Gastrocnemius medialis (tissue), 4 donors: ENCODE measurements at regions not wholly inside any gene's neighbourhood (a gene's known extent, or its start where the extent isn't known, plus 50 kb on each side); places are given as distances from the start of the nearest gene placed in this dataset.

Source experiments
- ATAC-seq, 2 donors: fragments of 150-250 bp; one replicate each; pipeline ENCODE4 v1.9.1; 2016
- DNase-seq, 2 donors: peaks; one replicate each; pipeline ENCODE4 v3.0.0-alpha.2; 2019
- H3K27ac ChIP-seq, 4 donors: fragments of 200-600 bp; sonication (generic); 1 replicate in 1 of 4; 2 replicates in 3 of 4; pipeline ENCODE4 v1.5.1; 2016 to 2018; ENCODE audit warnings: mild to moderate bottlenecking in 2 of 4, moderate library complexity in 1 of 4
- H3K27me3 ChIP-seq, 3 donors: fragments of 200-600 bp; sonication (generic) in 2 of 3; 1 replicate in 1 of 3; 2 replicates in 2 of 3; pipeline versions ENCODE4 v1.5.1 to v1.6.0; 2016 to 2019; ENCODE audit warnings: mild to moderate bottlenecking in 1 of 3, moderate library complexity in 1 of 3
- H3K36me3 ChIP-seq, 2 donors: fragments of 200-600 bp; sonication (generic) in 1 of 2; one replicate each; pipeline ENCODE4 v1.5.1; 2017 to 2018
- H3K4me1 ChIP-seq, 2 donors: fragments of 200-600 bp; sonication (generic) in 1 of 2; one replicate each; pipeline ENCODE4 v1.5.1; 2016 to 2017; ENCODE audit warnings: mild to moderate bottlenecking in 2 of 2
- H3K4me3 ChIP-seq, 4 donors: fragments of 200-600 bp; sonication (generic) in 3 of 4; 1 replicate in 1 of 4; 2 replicates in 3 of 4; pipeline ENCODE4 v1.5.1; 2016 to 2019; ENCODE audit warnings: mild to moderate bottlenecking in 2 of 4
- H3K9me3 ChIP-seq, 3 donors: fragments of 200-600 bp; sonication (generic) in 2 of 3; 1 replicate in 1 of 3; 2 replicates in 2 of 3; pipeline ENCODE4 v1.5.1; 2016 to 2019
- CTCF ChIP-seq, 5 experiments: fragments of 450-650 bp in 3 of 5; fragments of 200-600 bp in 2 of 5; sonication (generic) in 2 of 5; IDR thresholded peaks in 4 of 5; conservative IDR thresholded peaks in 1 of 5; 1 replicate in 4 of 5; 2 replicates in 1 of 5; pipeline ENCODE4 v1.5.1; 2016 to 2019; ENCODE audit warnings: antibody characterized with exemption in 5 of 5, mild to moderate bottlenecking in 3 of 5, moderate library complexity in 3 of 5
- POLR2A ChIP-seq, 2 donors: fragments of 450-650 bp; IDR thresholded peaks; one replicate each; pipeline ENCODE4 v1.6.1; 2017; ENCODE audit warnings: antibody characterized with exemption in 2 of 2, mild to moderate bottlenecking in 2 of 2, moderate library complexity in 2 of 2
- in situ Hi-C, 4 donors: fragments of 200-750 bp; cut with MboI; loops; one replicate each; pipeline versions ENCODE4 v1.15.0 to v1.8.0; 2017; ENCODE audit warnings: low sequenced_read_pairs in 4 of 4
- intact Hi-C: fragments of 100-400 bp; cut with DNase I; formaldehyde crosslinking; loops from one replicate; pipeline ENCODE4 v1.15.1; 2023; ENCODE audit warnings: low total_unique reads

GRCh38 chr4:129337228-129337620 is 241.3 kb downstream of the C4orf33 start:
- in situ Hi-C loops, result no loop called here

GRCh38 chr4:129342819-129343408 is 247.0 kb downstream of the C4orf33 start:
- H3K27me3 ChIP-seq, result no peaks in the 10 kb centered on the region
- TF ChIP-seq POLR2A (IDR thresholded peaks at IDR 0.05), result no peak
- no peak for TF ChIP-seq CTCF (IDR thresholded peaks at IDR 0.05 in 4 of 5, conservative IDR thresholded peaks at IDR 0.05 in 1 of 5)
- DNase-seq (no peak), ATAC-seq (peak; percentile 39 to 80)
- no peaks in the 10 kb centered on the region for H3K36me3 ChIP-seq
- H3K4me1 ChIP-seq, result no peaks in the 10 kb centered on the region
- intact Hi-C loops, result no loop called here
- in situ Hi-C loops, result no loop called here
- no peaks in the 10 kb centered on the region for H3K9me3 ChIP-seq
- H3K27ac ChIP-seq, result no peak overlapping the region
- H3K4me3 ChIP-seq, result no peak overlapping the region

More at GRCh38 chr4:129337228-129337620, 241.3 kb downstream of the C4orf33 start:
- Histone ChIP-seq H3K27me3 (no peaks in the 10 kb centered on the region), H3K36me3 (no peaks in the 10 kb centered on the region), H3K27ac (no peak overlapping the region), H3K9me3 (no peaks in the 10 kb centered on the region), H3K4me3 (no peak overlapping the region), H3K4me1 (no peaks in the 10 kb centered on the region)
- DNase-seq, result no peak
- no peak for ATAC-seq
- no peak for TF ChIP-seq POLR2A (IDR thresholded peaks at IDR 0.05)
- no peak for TF ChIP-seq CTCF (IDR thresholded peaks at IDR 0.05 in 4 of 5, conservative IDR thresholded peaks at IDR 0.05 in 1 of 5)
- intact Hi-C loops, result no loop called here

- no peak overlapping the region for H3K27ac ChIP-seq
- in situ Hi-C loops, result no loop called here
- no peaks in the 10 kb centered on the region for H3K27me3 ChIP-seq
- intact Hi-C loops, result no loop called here
- H3K9me3 ChIP-seq, result no peaks in the 10 kb centered on the region
- no peak for DNase-seq
- no peaks in the 10 kb centered on the region for H3K4me1 ChIP-seq
- ATAC-seq, result peak in 1 of 2 donors; percentile 50
- TF ChIP-seq POLR2A (IDR thresholded peaks at IDR 0.05) (no peak), CTCF (IDR thresholded peaks at IDR 0.05 in 4 of 5, conservative IDR thresholded peaks at IDR 0.05 in 1 of 5) (peak in 3 of 5 experiments; percentile 7 to 50 (median 26))
- H3K4me3 ChIP-seq, result no peak overlapping the region
- no peaks in the 10 kb centered on the region for H3K36me3 ChIP-seq
These were observed 248.1 kb downstream of the C4orf33 start for GRCh38 chr4:129344058-129344457.

GRCh38 chr4:129345609-129346008 is 249.7 kb downstream of the C4orf33 start:
- intact Hi-C loops (no loop called here), in situ Hi-C loops (no loop called here)
- H3K4me3 ChIP-seq, result no peak overlapping the region
- H3K27ac ChIP-seq, result no peak overlapping the region
- no peaks in the 10 kb centered on the region for H3K36me3 ChIP-seq
- no peak for ATAC-seq
- H3K27me3 ChIP-seq, result no peaks in the 10 kb centered on the region
- no peaks in the 10 kb centered on the region for H3K9me3 ChIP-seq
- no peaks in the 10 kb centered on the region for H3K4me1 ChIP-seq
- TF ChIP-seq CTCF (IDR thresholded peaks at IDR 0.05 in 4 of 5, conservative IDR thresholded peaks at IDR 0.05 in 1 of 5) (no peak), POLR2A (IDR thresholded peaks at IDR 0.05) (no peak)
- DNase-seq, result no peak

- DNase-seq (no peak), ATAC-seq (no peak)
- Histone ChIP-seq H3K9me3 (no peaks in the 10 kb centered on the region), H3K4me3 (no peak overlapping the region), H3K4me1 (no peaks in the 10 kb centered on the region), H3K27ac (no peak overlapping the region), H3K27me3 (no peaks in the 10 kb centered on the region), H3K36me3 (no peaks in the 10 kb centered on the region)
- intact Hi-C loops (no loop called here), in situ Hi-C loops (no loop called here)
- no peak for TF ChIP-seq CTCF (IDR thresholded peaks at IDR 0.05 in 4 of 5, conservative IDR thresholded peaks at IDR 0.05 in 1 of 5)
- TF ChIP-seq POLR2A (IDR thresholded peaks at IDR 0.05), result no peak
These were observed 250.1 kb downstream of the C4orf33 start for GRCh38 chr4:129346036-129346435.
